Activated CD4-positive, alpha-beta memory T cell treated with anti-CD3 and anti-CD28 coated beads for 36 hours (primary cell): ENCODE measurements at regions not wholly inside any gene's neighbourhood (a gene's known extent, or its start where the extent isn't known, plus 50 kb on each side); places are given as distances from the start of the nearest gene placed in this dataset.

Experiments used
- CTCF ChIA-PET: fragments of 350-600 bp; sonication (Branson Sonifier 250); formaldehyde crosslinking; loops from one replicate; lab custom pipeline; 2021; ENCODE audit warnings: antibody characterized with exemption, inconsistent platforms; lab: Charles Lee
- POLR2A ChIA-PET: fragments of 350-600 bp; sonication (Branson Sonifier 250); formaldehyde crosslinking; loops from one replicate; lab custom pipeline; 2021; ENCODE audit warnings: antibody characterized with exemption; lab: Charles Lee
- DNase-seq: peaks from one replicate; pipeline ENCODE4 v3.0.0-alpha.2; 2020
- H3K27ac Mint-ChIP-seq: one replicate; pipeline ENCODE4 v1.8.0; 2021; ENCODE audit warnings: mixed read lengths
- H3K27me3 Mint-ChIP-seq: one replicate; pipeline ENCODE4 v1.8.0; 2021; ENCODE audit warnings: mixed read lengths
- H3K36me3 Mint-ChIP-seq: one replicate; pipeline ENCODE4 v1.8.0; 2021; ENCODE audit warnings: mixed read lengths
- H3K4me1 Mint-ChIP-seq: one replicate; pipeline ENCODE4 v1.8.0; 2021; ENCODE audit warnings: low read depth, mixed read lengths
- H3K4me3 Mint-ChIP-seq: one replicate; pipeline ENCODE4 v1.8.0; 2021; ENCODE audit warnings: mild to moderate bottlenecking, mixed read lengths
- H3K9me3 Mint-ChIP-seq: one replicate; pipeline ENCODE4 v1.8.0; 2021; ENCODE audit warnings: mixed read lengths
- intact Hi-C: fragments of 100-400 bp; cut with micrococcal nuclease; formaldehyde crosslinking; loops from one replicate; pipeline ENCODE4 v1.15.1; 2023

DNA sequence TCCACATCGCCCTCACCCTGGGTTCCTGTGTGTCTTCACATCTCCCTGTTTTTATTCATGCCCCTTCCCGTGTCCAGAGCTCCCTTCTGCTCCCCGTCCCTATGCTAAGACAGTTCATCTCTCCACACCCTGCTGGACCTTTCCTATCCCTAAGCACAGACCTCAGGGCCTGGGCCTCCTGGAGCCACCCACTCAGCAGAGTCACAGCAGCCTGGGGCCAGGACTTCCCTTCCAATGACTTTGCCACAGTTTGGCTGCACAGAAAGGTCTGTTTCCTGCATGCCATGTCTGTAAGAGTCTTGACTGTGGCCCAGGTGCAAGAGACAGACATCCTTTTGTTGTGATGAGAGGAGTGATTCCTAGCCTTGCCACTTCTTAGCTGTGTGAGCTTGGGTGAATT lies 470.7 kb downstream of the TSHZ3 start:
- H3K4me3 Mint-ChIP-seq, result no peak overlapping the region
- ChIA-PET POLR2A (no interaction called here), CTCF (no interaction called here)
- no peaks in the 10 kb centered on the region for H3K36me3 Mint-ChIP-seq
- peaks cover 5% of the 10 kb centered on the region for H3K27me3 Mint-ChIP-seq
- no peak overlapping the region for H3K27ac Mint-ChIP-seq
- DNase-seq, result no peak
- intact Hi-C loops, result no loop called here
- no peaks in the 10 kb centered on the region for H3K9me3 Mint-ChIP-seq
- no peaks in the 10 kb centered on the region for H3K4me1 Mint-ChIP-seq

- no peak for DNase-seq
- Mint-ChIP-seq H3K27me3 (peaks cover 5% of the 10 kb centered on the region), H3K4me3 (no peak overlapping the region), H3K9me3 (no peaks in the 10 kb centered on the region), H3K4me1 (no peaks in the 10 kb centered on the region), H3K36me3 (no peaks in the 10 kb centered on the region), H3K27ac (no peak overlapping the region)
- ChIA-PET POLR2A (no interaction called here), CTCF (no interaction called here)
- intact Hi-C loops, result no loop called here
These were observed 471.5 kb downstream of the TSHZ3 start for GRCh38 chr19:30877661-30878113.

DNA sequence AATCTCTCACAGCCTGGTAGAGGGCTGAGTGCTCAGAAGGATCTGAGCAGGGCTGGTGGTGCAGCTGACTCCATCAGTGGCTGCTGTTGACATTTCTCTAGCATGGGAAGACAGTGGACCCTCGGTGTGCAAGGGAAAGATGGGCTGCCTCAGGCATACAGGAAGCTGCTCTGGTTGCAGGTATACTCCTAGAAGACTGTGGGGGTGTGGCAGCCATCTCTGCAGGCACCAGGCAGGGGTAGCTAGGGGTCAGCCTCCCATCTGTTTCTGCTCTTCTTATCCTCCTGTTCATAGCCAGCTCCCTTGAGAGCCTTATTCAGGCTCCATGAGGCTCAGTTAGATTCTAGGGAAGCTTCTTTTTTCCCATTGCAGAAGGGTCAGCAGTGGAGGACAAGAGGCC lies 475.5 kb downstream of the TSHZ3 start:
- H3K4me3 Mint-ChIP-seq, result no peak overlapping the region
- POLR2A ChIA-PET, result no interaction called here
- CTCF ChIA-PET, result interaction anchor here (0.6 kb wide), 1 partner anchor 10 kb away, joined by 3 read pairs; no protein-coding TSS in a partner anchor
- H3K36me3 Mint-ChIP-seq, result no peaks in the 10 kb centered on the region
- H3K9me3 Mint-ChIP-seq, result no peaks in the 10 kb centered on the region
- peaks cover 6% of the 10 kb centered on the region for H3K27me3 Mint-ChIP-seq
- intact Hi-C loops, result no loop called here
- DNase-seq, result no peak
- H3K4me1 Mint-ChIP-seq, result no peaks in the 10 kb centered on the region
- no peak overlapping the region for H3K27ac Mint-ChIP-seq

GRCh38 chr19:30873003-30873402 lies 476.2 kb downstream of the TSHZ3 start:
- intact Hi-C loops, result no loop called here
- H3K27me3 Mint-ChIP-seq, result peaks cover 1% of the 10 kb centered on the region
- no peak overlapping the region for H3K27ac Mint-ChIP-seq
- ChIA-PET CTCF (no interaction called here), POLR2A (interaction anchor here (0.6 kb wide), 1 partner anchor 491 kb away, joined by 4 read pairs; no protein-coding TSS in a partner anchor)
- H3K4me3 Mint-ChIP-seq, result no peak overlapping the region
- H3K36me3 Mint-ChIP-seq, result no peaks in the 10 kb centered on the region
- peaks cover under 1% of the 10 kb centered on the region for H3K9me3 Mint-ChIP-seq
- DNase-seq, result no peak
- no peaks in the 10 kb centered on the region for H3K4me1 Mint-ChIP-seq

DNA sequence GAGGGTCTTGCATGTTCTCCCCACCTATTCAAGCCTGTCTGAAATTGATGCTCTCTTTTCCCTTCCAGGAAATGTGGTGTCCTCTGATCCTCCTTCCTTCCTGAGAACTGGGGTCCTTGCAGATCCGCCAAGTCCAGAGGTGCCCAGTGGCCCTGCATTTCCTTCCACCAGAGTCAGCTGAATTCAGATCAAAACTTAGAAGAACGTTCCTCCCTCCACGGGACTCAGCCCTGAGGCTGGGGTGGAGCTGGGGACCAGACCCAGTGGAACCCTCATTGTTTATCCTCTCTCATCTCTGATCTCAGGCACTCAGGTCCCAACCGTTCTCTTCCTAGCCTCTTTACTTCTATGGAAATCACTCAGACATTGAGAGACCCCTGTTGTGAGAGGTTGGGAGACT lies 477.3 kb downstream of the TSHZ3 start:
- no peak overlapping the region for H3K27ac Mint-ChIP-seq
- peaks cover 2% of the 10 kb centered on the region for H3K9me3 Mint-ChIP-seq

DNA sequence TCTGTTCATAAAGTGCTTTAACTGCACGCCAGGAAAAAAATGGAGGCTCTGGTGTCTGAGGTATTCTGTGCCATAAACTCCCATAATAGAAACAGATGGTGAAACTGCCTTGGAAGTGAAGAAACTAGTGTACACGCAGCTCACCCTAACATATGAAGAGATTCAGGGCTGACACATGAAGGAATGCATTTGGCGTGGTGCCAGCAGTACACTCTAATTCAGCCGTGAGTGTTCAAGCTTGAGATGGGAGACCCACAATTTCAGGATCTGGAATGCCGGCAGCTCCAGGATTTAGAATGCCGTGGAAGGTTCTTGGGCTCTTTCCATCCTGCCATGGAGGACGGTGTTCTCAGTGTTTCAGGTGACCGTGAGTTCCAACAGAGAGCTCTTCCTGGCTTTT lies 478.4 kb downstream of the TSHZ3 start:
- Mint-ChIP-seq H3K27ac (no peak overlapping the region), H3K27me3 (peaks cover 3% of the 10 kb centered on the region), H3K4me3 (no peak overlapping the region), H3K4me1 (no peaks in the 10 kb centered on the region), H3K36me3 (no peaks in the 10 kb centered on the region), H3K9me3 (peaks cover 2% of the 10 kb centered on the region)
- no peak for DNase-seq
- POLR2A ChIA-PET, result no interaction called here
- CTCF ChIA-PET, result interaction anchor here (0.5 kb wide), 1 partner anchor 1266 kb away, joined by 3 read pairs; no protein-coding TSS in a partner anchor
- intact Hi-C loops, result no loop called here

More for the DNA sequence above, 477.3 kb downstream of the TSHZ3 start:
- peaks cover 3% of the 10 kb centered on the region for H3K27me3 Mint-ChIP-seq
- H3K36me3 Mint-ChIP-seq, result no peaks in the 10 kb centered on the region
- ChIA-PET CTCF (no interaction called here), POLR2A (no interaction called here)
- no peaks in the 10 kb centered on the region for H3K4me1 Mint-ChIP-seq
- intact Hi-C loops, result no loop called here
- H3K4me3 Mint-ChIP-seq, result no peak overlapping the region
- DNase-seq, result no peak

GRCh38 chr19:30865511-30865910 lies 483.7 kb downstream of the TSHZ3 start:
- DNase-seq, result no peak
- H3K36me3 Mint-ChIP-seq, result no peaks in the 10 kb centered on the region
- peaks cover 6% of the 10 kb centered on the region for H3K27me3 Mint-ChIP-seq
- intact Hi-C loops, result no loop called here
- H3K27ac Mint-ChIP-seq, result no peak overlapping the region
- ChIA-PET POLR2A (no interaction called here), CTCF (no interaction called here)
- no peaks in the 10 kb centered on the region for H3K4me1 Mint-ChIP-seq
- H3K9me3 Mint-ChIP-seq, result peaks cover 2% of the 10 kb centered on the region
- no peak overlapping the region for H3K4me3 Mint-ChIP-seq

DNA sequence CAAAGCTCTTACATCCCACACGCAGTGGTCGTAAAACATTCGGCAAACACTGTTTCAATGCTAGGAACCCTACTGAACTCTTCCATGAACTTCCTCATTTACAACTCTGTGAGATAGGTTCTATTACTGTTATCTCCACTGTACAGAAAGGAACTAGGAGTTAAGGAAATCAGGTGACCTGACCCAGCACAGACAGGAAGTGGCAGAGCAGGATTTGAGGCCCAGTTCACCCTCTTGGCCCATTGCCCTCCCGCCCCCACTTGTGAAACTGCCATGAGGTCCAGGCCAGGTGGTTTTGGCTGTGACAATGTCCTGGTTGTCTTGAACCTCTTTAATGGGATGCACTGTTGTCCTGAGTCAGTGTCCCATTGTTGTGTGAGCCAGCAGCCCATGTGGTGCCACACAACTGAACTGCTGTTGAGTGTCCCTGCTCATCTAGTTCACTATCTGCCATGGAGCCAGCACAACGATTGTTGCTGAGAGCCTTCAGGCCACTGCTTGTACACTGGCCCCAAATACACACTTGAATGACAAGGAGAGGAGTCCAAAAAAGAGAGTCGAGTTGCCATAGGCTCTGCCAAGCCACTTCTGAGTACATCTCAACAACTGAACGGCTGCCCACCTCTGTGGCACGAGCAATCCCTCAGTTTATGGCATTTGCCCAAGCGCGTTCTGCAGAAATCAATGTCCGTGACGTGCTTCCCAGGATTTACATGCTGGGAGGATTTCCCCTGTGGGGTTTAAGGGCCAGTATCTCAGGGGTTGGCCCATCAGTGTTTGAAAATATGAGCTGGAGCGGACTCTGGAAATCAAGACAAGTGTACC lies 484.6 kb downstream of the TSHZ3 start:
- no peak for DNase-seq
- no peaks in the 10 kb centered on the region for H3K36me3 Mint-ChIP-seq
- peaks cover 6% of the 10 kb centered on the region for H3K9me3 Mint-ChIP-seq
- peaks cover 6% of the 10 kb centered on the region for H3K27me3 Mint-ChIP-seq
- ChIA-PET CTCF (interaction anchor here (0.7 kb wide), 1 partner anchor 9 kb away, joined by 3 read pairs; no protein-coding TSS in a partner anchor), POLR2A (no interaction called here)
- no peaks in the 10 kb centered on the region for H3K4me1 Mint-ChIP-seq
- no peak overlapping the region for H3K27ac Mint-ChIP-seq
- intact Hi-C loops, result no loop called here
- H3K4me3 Mint-ChIP-seq, result no peak overlapping the region

GRCh38 chr19:30862876-30863275 lies 486.4 kb downstream of the TSHZ3 start:
- Mint-ChIP-seq H3K9me3 (peaks cover 5% of the 10 kb centered on the region), H3K4me1 (no peaks in the 10 kb centered on the region)
- CTCF ChIA-PET, result no interaction called here

DNA sequence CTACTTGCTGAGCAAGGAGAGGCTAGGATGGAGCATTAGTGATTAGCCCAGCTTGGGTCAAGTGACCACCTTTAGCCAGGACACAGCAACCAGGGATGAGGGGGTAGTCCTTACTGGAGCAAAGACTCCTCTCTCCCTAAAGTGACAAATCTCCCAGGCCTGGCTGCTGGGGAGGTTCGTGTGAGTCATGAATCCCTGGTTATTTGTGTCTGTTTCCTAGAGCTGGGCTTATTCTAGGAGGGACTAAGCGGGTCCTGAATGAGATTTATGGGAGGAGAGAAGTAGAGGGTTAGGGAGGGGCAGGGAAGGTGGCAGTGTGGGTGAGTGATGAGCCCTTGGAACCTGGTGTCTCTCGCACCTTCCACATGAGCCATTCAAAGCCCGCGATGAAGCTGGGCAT lies 487.3 kb downstream of the TSHZ3 start:
- ChIA-PET CTCF (no interaction called here), POLR2A (no interaction called here)
- Mint-ChIP-seq H3K27me3 (peaks cover 6% of the 10 kb centered on the region), H3K27ac (no peak overlapping the region), H3K4me3 (no peak overlapping the region), H3K9me3 (peaks cover 4% of the 10 kb centered on the region), H3K4me1 (no peaks in the 10 kb centered on the region), H3K36me3 (no peaks in the 10 kb centered on the region)
- no peak for DNase-seq
- intact Hi-C loops, result no loop called here

More at GRCh38 chr19:30862876-30863275, 486.4 kb downstream of the TSHZ3 start:
- POLR2A ChIA-PET, result no interaction called here
- Mint-ChIP-seq H3K4me3 (no peak overlapping the region), H3K27me3 (peaks cover 7% of the 10 kb centered on the region), H3K36me3 (no peaks in the 10 kb centered on the region), H3K27ac (no peak overlapping the region)
- no peak for DNase-seq
- intact Hi-C loops, result no loop called here

DNA sequence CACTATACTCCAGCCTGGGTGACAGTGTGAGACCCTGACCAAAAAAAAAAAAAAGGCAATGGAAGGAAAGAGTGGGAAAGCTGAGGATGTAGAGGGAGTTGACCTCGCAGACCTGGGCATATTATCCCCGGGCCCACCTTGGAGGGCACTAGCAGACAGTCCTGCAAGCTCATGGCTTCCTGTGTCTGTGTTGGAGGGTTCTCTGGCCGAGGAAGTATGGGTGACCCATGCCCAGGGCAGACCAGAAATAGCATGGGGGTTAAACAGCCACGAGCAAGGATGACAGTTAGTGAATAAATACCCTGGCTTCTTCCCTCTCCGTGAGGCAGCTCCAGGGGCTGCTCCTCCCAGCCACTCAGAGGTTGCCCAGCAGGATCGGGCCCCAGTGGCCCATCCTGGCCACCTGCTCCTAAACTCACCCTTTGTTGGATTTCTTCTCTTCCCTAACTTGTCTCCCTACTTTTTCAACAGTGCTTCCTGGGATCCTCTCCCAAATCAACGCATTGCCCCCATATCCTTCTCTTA lies 485.8 kb downstream of the ZNF536 start:
- intact Hi-C loops, result no loop called here
- no peaks in the 10 kb centered on the region for H3K4me1 Mint-ChIP-seq
- H3K9me3 Mint-ChIP-seq, result peaks cover 4% of the 10 kb centered on the region
- H3K27ac Mint-ChIP-seq, result no peak overlapping the region
- ChIA-PET CTCF (no interaction called here), POLR2A (no interaction called here)
- no peak overlapping the region for H3K4me3 Mint-ChIP-seq
- no peak for DNase-seq
- peaks cover 6% of the 10 kb centered on the region for H3K27me3 Mint-ChIP-seq
- no peaks in the 10 kb centered on the region for H3K36me3 Mint-ChIP-seq

DNA sequence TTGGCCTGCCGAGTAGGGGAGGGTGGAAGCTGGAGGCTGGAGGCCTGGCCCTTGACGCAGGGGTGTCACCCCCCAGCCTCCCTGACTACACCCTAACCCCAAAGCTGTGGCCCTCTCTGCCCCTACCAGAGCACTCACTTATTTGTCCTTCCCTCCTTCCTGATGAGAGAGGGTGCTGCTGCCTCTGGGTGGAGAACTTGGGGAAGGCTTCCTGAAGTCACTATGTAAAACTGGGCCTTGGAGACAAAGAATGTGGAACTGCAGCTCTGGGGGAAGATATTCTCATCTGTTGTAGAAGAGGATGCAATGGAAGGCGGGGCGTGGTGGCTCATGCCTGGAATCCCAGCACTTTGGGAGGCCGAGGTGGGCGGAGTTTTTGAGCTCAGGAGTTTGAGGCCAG lies 485.2 kb downstream of the ZNF536 start:
- intact Hi-C loops, result no loop called here

More for the DNA sequence above, 485.2 kb downstream of the ZNF536 start:
- Mint-ChIP-seq H3K27me3 (peaks cover 2% of the 10 kb centered on the region), H3K4me3 (no peak overlapping the region), H3K9me3 (peaks cover 4% of the 10 kb centered on the region), H3K36me3 (no peaks in the 10 kb centered on the region), H3K27ac (no peak overlapping the region), H3K4me1 (no peaks in the 10 kb centered on the region)
- ChIA-PET POLR2A (no interaction called here), CTCF (no interaction called here)
- DNase-seq, result no peak
